IPS-18c (cell line): ENCODE measurements at regions not wholly inside any gene's neighbourhood (a gene's known extent, or its start where the extent isn't known, plus 50 kb on each side); places are given as distances from the start of the nearest gene placed in this dataset.
"Not testable (repeated sequence)": the region's sequence is repeated elsewhere in the genome, so short reads cannot be mapped to it uniquely, and the experiment has no call there.

ENCODE experiments used
- H3K4me3 ChIP-seq: 2 replicates; pipeline ENCODE4 v1.7.0; 2013; ENCODE audit warnings: low read depth, mild to moderate bottlenecking, low read length, moderate library complexity; ENCODE audit not compliant: insufficient read depth
- H3K9me3 ChIP-seq: one replicate; pipeline ENCODE4 v1.6.1; 2013; ENCODE audit warnings: mild to moderate bottlenecking, low read length, moderate library complexity; ENCODE audit not compliant: control insufficient read depth, insufficient read depth

GRCh38 chr3:178318941-178319816, 217.1 kb upstream of the KCNMB2 start:
- Histone ChIP-seq H3K9me3 (no peaks in the 10 kb centered on the region), H3K4me3 (no peak overlapping the region)

GRCh38 chr3:178320456-178321351, 215.5 kb upstream of the KCNMB2 start:
- no peaks in the 10 kb centered on the region for H3K9me3 ChIP-seq
- no peak overlapping the region for H3K4me3 ChIP-seq

GRCh38 chr3:178324356-178324755, 211.9 kb upstream of the KCNMB2 start:
- Histone ChIP-seq H3K9me3 (peaks cover under 1% of the 10 kb centered on the region), H3K4me3 (no peak overlapping the region)

GRCh38 chr3:178325330-178325729, 210.9 kb upstream of the KCNMB2 start:
- peaks cover 2% of the 10 kb centered on the region for H3K9me3 ChIP-seq
- no peak overlapping the region for H3K4me3 ChIP-seq

- no peak overlapping the region for H3K4me3 ChIP-seq
- H3K9me3 ChIP-seq: peaks cover 2% of the 10 kb centered on the region
Measured at GRCh38 chr3:178329936-178330335, 206.3 kb upstream of the KCNMB2 start.

- Histone ChIP-seq H3K9me3 (peaks cover 2% of the 10 kb centered on the region), H3K4me3 (no peak overlapping the region)
Measured at GRCh38 chr3:178334239-178334638, 202.0 kb upstream of the KCNMB2 start.

- Histone ChIP-seq H3K4me3 (no peak overlapping the region), H3K9me3 (no peaks in the 10 kb centered on the region)
Measured at GRCh38 chr3:178336336-178336735, 199.9 kb upstream of the KCNMB2 start.

- Histone ChIP-seq H3K9me3 (no peaks in the 10 kb centered on the region), H3K4me3 (no peak overlapping the region)
Measured at GRCh38 chr3:178340506-178340905, 195.7 kb upstream of the KCNMB2 start.

- H3K4me3 ChIP-seq: no peak overlapping the region
- H3K9me3 ChIP-seq: no peaks in the 10 kb centered on the region
Measured at GRCh38 chr3:178341636-178342035, 194.6 kb upstream of the KCNMB2 start.

GRCh38 chr3:178342111-178342510, 194.1 kb upstream of the KCNMB2 start:
- H3K4me3 ChIP-seq: no peak overlapping the region
- H3K9me3 ChIP-seq: no peaks in the 10 kb centered on the region

GRCh38 chr3:178343433-178344038, 192.7 kb upstream of the KCNMB2 start:
- Histone ChIP-seq H3K9me3 (no peaks in the 10 kb centered on the region), H3K4me3 (no peak overlapping the region)

GRCh38 chr3:178345944-178346343, 190.3 kb upstream of the KCNMB2 start:
- no peak overlapping the region for H3K4me3 ChIP-seq
- no peaks in the 10 kb centered on the region for H3K9me3 ChIP-seq

GRCh38 chr3:178348561-178349217, 187.5 kb upstream of the KCNMB2 start:
- not testable (repeated sequence) for H3K9me3 ChIP-seq, H3K4me3 ChIP-seq

- H3K9me3 ChIP-seq, H3K4me3 ChIP-seq: not testable (repeated sequence)
Measured at GRCh38 chr3:178349218-178349596, 187.0 kb upstream of the KCNMB2 start.

GRCh38 chr3:178350763-178351162, 185.5 kb upstream of the KCNMB2 start:
- Histone ChIP-seq H3K9me3 (no peaks in the 10 kb centered on the region), H3K4me3 (no peak overlapping the region)

- H3K4me3 ChIP-seq: no peak overlapping the region
- H3K9me3 ChIP-seq: no peaks in the 10 kb centered on the region
Measured at GRCh38 chr3:178352326-178353005, 183.8 kb upstream of the KCNMB2 start.
